ENCODE measurements at regions not wholly inside any gene's neighbourhood (a gene's known extent, or its start where the extent isn't known, plus 50 kb on each side); places are given as distances from the start of the nearest gene placed in this dataset.

GRCh38 chr9:108554831-108555230 is 301.0 kb downstream of the ACTL7B start:
- no peak for TF ChIP-seq CTCF (optimal IDR thresholded peaks at IDR 0.05 in 1 of 3, IDR thresholded peaks at IDR 0.05 in 1 of 3, conservative IDR thresholded peaks at IDR 0.05 in 1 of 3; ENCODE audit: extremely low read depth in 1 of 3, insufficient read depth in 2 of 3, low read length in 3 of 3)
- no peak for TF ChIP-seq EZH2 (IDR thresholded peaks at IDR 0.05; ENCODE audit: low read length)

All from keratinocyte (primary cell).